ENCODE measurements at regions not wholly inside any gene's neighbourhood (a gene's known extent, or its start where the extent isn't known, plus 50 kb on each side); places are given as distances from the start of the nearest gene placed in this dataset.
A peak's percentile ranks its signal among the peaks of the same experiment; 100 is the strongest.

DNA sequence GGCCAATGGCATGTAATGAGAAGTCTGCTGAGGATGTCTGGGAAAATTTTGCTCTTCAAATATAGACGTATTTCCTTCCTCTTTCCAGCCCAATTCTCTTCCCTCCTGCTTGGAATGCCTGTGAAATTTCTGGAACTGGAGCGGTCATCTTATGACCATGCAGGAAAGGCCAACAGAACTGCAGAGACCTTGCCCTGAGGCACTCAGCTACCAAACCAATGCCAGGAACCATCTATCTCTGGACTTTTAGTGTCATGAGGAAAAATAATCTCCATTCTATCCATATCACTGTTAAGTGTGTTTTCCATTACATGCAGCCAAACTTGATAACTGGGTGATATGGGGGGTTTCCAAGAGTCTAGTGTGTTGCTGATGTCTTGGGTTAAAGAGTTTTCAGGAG lies 363.7 kb downstream of the SLC4A3 start:
- H3K4me3 ChIP-seq (ENCODE audit: low read depth, low read length): no peak overlapping the region
- TF ChIP-seq, protein P1, sequence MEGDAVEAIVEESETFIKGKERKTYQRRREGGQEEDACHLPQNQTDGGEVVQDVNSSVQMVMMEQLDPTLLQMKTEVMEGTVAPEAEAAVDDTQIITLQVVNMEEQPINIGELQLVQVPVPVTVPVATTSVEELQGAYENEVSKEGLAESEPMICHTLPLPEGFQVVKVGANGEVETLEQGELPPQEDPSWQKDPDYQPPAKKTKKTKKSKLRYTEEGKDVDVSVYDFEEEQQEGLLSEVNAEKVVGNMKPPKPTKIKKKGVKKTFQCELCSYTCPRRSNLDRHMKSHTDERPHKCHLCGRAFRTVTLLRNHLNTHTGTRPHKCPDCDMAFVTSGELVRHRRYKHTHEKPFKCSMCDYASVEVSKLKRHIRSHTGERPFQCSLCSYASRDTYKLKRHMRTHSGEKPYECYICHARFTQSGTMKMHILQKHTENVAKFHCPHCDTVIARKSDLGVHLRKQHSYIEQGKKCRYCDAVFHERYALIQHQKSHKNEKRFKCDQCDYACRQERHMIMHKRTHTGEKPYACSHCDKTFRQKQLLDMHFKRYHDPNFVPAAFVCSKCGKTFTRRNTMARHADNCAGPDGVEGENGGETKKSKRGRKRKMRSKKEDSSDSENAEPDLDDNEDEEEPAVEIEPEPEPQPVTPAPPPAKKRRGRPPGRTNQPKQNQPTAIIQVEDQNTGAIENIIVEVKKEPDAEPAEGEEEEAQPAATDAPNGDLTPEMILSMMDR (IDR thresholded peaks at IDR 0.05; ENCODE audit: insufficient read depth, low read depth, low read length): no peak
- DNase-seq (ENCODE audit: low read depth): no peak

DNA sequence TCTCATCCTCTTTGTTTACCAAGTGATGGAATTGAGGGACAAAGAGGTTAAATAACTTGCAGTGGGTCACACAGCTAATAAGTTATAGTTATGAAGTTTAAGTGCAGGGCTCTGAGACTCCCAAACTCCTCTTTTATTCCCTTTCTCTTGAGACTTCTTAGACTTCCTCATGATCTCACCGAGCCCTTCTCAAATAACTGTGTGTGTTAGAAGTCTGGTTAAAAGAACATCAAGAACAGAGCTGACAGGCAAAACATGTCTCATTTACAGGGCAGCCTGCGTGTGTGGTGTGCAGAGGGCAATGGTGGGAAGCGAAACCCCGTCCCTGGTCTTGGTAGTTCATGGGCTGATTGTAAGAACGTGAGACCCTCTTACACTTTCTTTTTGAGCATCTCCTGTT lies 368.0 kb downstream of the SLC4A3 start:
- H3K4me3 ChIP-seq (ENCODE audit: low read depth, low read length): no peak overlapping the region
- DNase-seq (ENCODE audit: low read depth): peak; percentile 9
- TF ChIP-seq, protein P1 (IDR thresholded peaks at IDR 0.05; ENCODE audit: insufficient read depth, low read depth, low read length): no peak

DNA sequence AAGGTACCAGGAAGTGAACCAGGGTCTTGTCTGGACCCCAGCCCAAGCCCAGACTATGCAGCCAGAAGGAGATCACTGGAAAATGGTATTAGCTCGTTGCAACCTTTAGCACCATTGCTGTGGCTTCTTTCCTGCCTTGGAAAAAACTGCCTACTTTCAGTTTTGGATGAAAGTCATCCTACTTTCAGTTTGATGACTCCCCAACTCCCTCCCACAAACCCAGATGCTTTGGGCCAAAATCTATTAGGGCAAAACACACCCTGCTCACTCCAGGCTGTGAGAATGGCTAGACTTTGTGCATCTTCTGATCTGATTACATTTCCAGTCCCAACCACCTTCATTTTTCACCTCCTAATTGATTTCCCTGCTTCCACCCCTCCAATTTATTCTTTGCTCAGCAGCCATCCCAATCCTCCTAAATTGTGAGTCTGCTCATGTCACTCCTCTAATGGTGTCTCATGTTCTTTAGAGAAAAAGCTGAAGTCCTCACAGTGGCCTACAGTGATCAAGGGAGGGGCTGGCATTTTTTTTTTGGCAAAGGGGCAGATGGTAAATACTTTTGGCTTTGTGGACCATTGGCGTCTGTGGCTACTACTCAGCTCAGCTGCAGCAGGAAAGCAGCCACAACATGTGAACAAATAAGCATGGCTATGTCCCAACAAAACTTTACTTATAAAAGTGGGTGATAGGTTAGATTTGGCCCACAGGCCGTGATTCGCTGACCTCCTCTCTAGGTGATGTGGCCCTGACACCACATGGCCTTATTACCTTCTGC lies 368.7 kb downstream of the SLC4A3 start:
- TF ChIP-seq, protein P1 (IDR thresholded peaks at IDR 0.05; ENCODE audit: insufficient read depth, low read depth, low read length): no peak
- no peak for DNase-seq (ENCODE audit: low read depth)
- H3K4me3 ChIP-seq (ENCODE audit: low read depth, low read length): no peak overlapping the region

DNA sequence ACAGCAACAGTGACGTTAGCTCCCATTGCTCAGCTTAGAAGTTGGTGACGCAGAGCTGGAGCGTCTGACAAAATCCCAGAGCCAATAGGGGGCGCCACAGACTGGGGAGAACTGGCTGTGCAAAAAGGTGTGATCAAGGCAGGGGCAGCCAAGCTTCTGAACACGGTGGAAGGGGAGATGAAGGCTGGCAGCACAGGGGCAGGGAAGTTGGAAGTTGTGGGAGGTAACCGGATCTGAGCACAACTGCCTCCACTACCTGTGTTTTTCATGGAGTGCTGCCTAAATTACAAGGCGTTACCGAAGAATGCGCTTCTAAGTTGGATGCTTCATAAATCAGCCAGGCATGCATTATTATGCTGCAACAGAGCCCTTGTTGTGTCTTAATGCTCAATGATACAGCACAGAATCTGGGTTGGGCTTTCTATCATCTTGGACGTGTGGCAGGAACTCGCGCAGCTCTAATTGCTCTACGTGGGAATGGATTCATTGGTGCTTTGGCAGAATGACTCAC lies 370.0 kb downstream of the SLC4A3 start:
- peak; percentile 69 for DNase-seq (ENCODE audit: low read depth)
- TF ChIP-seq, protein P1 (IDR thresholded peaks at IDR 0.05; ENCODE audit: insufficient read depth, low read depth, low read length): peak; percentile 62

DNA sequence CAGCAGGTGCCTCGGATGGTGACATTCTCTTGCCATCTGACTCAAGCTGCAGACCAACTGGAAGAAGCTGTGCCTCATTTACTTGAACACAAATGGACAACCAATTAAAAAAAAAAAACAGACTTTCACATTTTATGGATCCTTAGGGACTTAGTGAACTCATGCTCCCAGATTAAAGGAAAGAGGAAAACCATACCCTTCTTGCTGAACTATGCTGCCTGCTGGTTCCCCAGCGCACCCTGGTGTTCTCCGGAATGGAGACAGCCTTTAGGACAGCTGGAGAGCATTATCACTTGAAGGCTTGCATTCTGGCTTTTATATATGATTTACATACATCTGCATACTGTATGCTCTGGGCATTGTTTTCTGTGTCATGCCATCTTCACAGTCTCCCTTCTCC lies 370.7 kb downstream of the SLC4A3 start:
- no peak overlapping the region for H3K4me3 ChIP-seq (ENCODE audit: low read depth, low read length)
- TF ChIP-seq, protein P1 (IDR thresholded peaks at IDR 0.05; ENCODE audit: insufficient read depth, low read depth, low read length): peak; percentile 17
- DNase-seq (ENCODE audit: low read depth): peak; percentile 22

More for the DNA sequence above, 370.0 kb downstream of the SLC4A3 start:
- H3K4me3 ChIP-seq (ENCODE audit: low read depth, low read length): no peak overlapping the region

DNA sequence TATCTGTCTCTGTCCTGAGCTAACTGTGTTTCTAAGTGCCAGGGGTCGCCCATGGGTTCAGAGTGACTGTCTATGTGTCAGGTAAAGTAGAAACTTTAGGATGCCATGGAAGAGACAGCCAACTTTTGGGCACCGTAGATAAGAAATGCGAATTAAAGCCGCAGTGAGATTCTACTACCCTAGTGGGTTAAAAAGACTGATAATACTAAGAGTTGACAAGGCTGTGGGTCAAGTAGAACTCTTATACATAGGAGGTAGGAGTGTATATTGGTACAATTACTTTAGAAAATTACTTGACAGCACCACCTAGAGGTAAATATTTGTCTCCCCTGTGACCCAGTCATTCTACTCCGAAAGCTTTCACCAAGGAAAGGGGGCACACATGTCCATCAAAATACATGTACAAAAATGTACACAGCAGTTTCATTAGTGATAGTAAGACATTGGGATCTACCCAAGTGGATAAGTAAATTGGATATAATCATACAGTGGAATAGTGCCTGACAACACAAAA lies 371.3 kb downstream of the SLC4A3 start:
- DNase-seq (ENCODE audit: low read depth): no peak
- TF ChIP-seq, protein P1 (IDR thresholded peaks at IDR 0.05; ENCODE audit: insufficient read depth, low read depth, low read length): no peak
- no peak overlapping the region for H3K4me3 ChIP-seq (ENCODE audit: low read depth, low read length)
